Right lobe of liver (tissue), 6 donors: ENCODE measurements at regions not wholly inside any gene's neighbourhood (a gene's known extent, or its start where the extent isn't known, plus 50 kb on each side); places are given as distances from the start of the nearest gene placed in this dataset.

ENCODE experiments used
- ATAC-seq, 4 donors: fragments of 200-7000 bp; cut with Tn5 transposase; one replicate each; pipeline ENCODE4 v1.9.1; 2020; ENCODE audit warnings: mild to moderate bottlenecking in 4 of 4, moderate library complexity in 4 of 4
- DNase-seq, 3 donors: peaks; one replicate each; pipeline ENCODE4 v3.0.0-alpha.2; 2020
- H3K27ac ChIP-seq, 3 donors: fragments of 200-600 bp; one replicate each; pipeline ENCODE4 v1.8.0; 2022
- H3K27me3 ChIP-seq, 2 donors: fragments of 200-600 bp; one replicate each; pipeline ENCODE4 v1.8.0; 2022
- H3K36me3 ChIP-seq, 4 donors: fragments of 200-600 bp; sonication (generic) in 1 of 4; one replicate each; pipeline versions ENCODE4 v1.5.1 to v1.8.0; 2017 to 2022; ENCODE audit warnings: control low read depth in 1 of 4
- H3K4me1 ChIP-seq, 4 donors: fragments of 200-600 bp; sonication (generic) in 1 of 4; one replicate each; pipeline versions ENCODE4 v1.5.1 to v1.8.0; 2017 to 2022; ENCODE audit warnings: control low read depth in 1 of 4
- H3K4me3 ChIP-seq, 3 donors: fragments of 200-600 bp; one replicate each; pipeline ENCODE4 v1.8.0; 2022
- H3K9me3 ChIP-seq, 4 donors: fragments of 200-600 bp; sonication (generic) in 1 of 4; one replicate each; pipeline versions ENCODE4 v1.5.1 to v1.8.0; 2017 to 2022; ENCODE audit warnings: control low read depth in 1 of 4
- CTCF ChIP-seq, 4 donors: fragments of 200-600 bp in 3 of 4; fragments of 450-650 bp in 1 of 4; IDR thresholded peaks; one replicate each; pipeline versions ENCODE4 v1.5.1 to v1.8.0; 2016 to 2022; ENCODE audit warnings: antibody characterized with exemption in 4 of 4, mild to moderate bottlenecking in 2 of 4
- POLR2A ChIP-seq: fragments of 450-650 bp; IDR thresholded peaks from one replicate; pipeline ENCODE4 v1.6.1; 2017; ENCODE audit warnings: antibody characterized with exemption, mild to moderate bottlenecking
- WGBS: methylation state at CpG from one replicate; pipeline ENCODE4 v1.1.6; 2018; ENCODE audit warnings: low coverage, low lambda C conversion rate; ENCODE audit not compliant: insufficient coverage; ENCODE audit errors: missing lambda C conversion rate; 5-methylcytosine and 5-hydroxymethylcytosine counted together
- intact Hi-C, 2 donors: fragments of 100-400 bp; cut with DNase I; formaldehyde crosslinking; loops; one replicate each; pipeline versions ENCODE4 v1.11.2 to v1.14.1; 2022
- donor health status: DM: no; HTN: yes; CAD: no.
- donor health status: DM: no; HTN: no; CAD: no.
- donor health status: DM: no; HTN: no; CAD: no.
- donor health status: DM: no; HTN: yes; CAD: no.
- donor health status: DM: no; HTN: yes; CAD: no.

DNA sequence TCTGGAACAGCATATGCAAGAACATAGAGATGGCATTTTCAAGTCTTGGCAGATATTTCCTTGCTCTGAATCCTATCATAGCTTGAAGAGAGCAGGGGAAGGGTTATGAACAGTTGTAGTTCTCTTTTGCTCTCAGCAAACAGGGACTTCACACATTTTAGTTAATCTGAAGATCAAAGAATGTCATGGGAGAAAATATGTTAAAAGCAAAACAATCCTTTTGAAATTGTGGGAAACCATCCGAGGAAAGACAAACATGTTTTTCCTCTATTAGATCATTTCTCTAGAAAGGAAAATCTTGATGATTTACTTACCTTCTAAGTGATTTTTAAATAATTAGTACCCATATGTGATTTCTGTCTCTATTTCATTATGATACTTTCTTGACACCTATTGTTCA lies 77.8 kb upstream of the DCBLD2 start:
- intact Hi-C loops = no loop called here
- ATAC-seq = no peak
- 53% methylated on average over 1 of the region's 1 CpG for WGBS

DNA sequence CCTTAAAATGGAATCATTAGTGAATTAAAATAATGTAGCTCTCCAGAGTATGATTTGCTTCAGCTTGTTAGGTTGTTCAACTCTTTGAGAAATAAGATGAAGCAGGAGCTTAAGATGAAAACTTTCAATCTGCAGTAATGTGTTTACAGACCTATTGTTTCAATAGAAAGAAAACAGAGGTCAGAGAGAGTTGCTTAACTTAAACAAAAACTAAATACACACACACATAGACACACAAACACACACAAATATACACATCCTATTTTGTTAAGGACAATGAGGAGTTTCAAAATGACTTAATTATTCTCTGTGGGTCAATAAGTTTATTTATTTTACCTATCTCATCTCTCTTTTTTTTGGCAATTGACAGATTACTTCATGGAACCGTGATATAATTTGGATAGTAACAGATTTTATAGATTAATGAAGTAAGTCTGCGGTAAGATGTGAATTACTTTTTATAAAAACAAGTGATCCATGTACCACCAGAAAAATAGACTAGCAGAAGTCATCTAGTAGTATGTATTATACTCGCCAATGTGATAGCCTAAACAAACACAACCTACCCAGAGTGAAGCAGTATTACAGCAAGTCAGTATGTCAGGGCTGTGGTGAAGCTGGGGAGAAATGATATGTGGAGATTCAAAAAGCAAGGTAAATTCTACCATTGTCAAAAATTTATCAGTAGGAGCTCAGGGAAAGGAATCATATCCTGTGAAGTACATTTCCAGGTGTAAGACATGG lies 76.7 kb upstream of the DCBLD2 start:
- WGBS = 57% methylated on average over 3 of the region's 3 CpGs
- no peak for ATAC-seq
- H3K4me1 ChIP-seq = no peaks in the 10 kb centered on the region

More for the DNA sequence above, 77.8 kb upstream of the DCBLD2 start:
- Histone ChIP-seq H3K4me1 (no peaks in the 10 kb centered on the region), H3K9me3 (no peaks in the 10 kb centered on the region), H3K36me3 (no peaks in the 10 kb centered on the region), H3K27ac (no peak overlapping the region), H3K27me3 (no peaks in the 10 kb centered on the region), H3K4me3 (no peak overlapping the region)
- TF ChIP-seq POLR2A (no peak), CTCF (IDR thresholded peaks at IDR 0.05) (no peak)
- DNase-seq = no peak

DNA sequence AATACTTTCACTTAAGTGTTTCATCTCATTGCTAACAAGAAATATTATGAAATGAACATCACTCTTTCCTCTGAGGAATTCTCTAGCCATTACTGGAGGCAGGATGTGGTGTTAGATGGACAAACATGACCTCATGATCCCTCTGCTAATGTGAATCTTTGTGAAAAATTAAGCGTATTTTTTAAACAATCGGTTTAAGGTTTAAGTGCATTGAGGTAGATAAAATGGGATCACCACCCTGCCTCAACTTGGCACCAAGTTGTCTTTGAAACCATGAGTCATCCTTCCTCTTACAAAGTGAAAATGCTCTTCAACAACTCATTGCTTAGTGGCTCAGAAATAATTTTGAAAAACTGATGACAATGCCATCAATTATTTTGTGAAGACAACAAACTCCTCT lies 76.0 kb upstream of the DCBLD2 start:
- H3K27ac ChIP-seq = no peak overlapping the region
- intact Hi-C loops = no loop called here
- DNase-seq (no peak), ATAC-seq (no peak)
- no peaks in the 10 kb centered on the region for H3K9me3 ChIP-seq
- 19% methylated on average over 2 of the region's 2 CpGs for WGBS
- H3K27me3 ChIP-seq = no peaks in the 10 kb centered on the region
- no peaks in the 10 kb centered on the region for H3K4me1 ChIP-seq
- no peak overlapping the region for H3K4me3 ChIP-seq
- no peaks in the 10 kb centered on the region for H3K36me3 ChIP-seq
- no peak for TF ChIP-seq CTCF (IDR thresholded peaks at IDR 0.05)
- TF ChIP-seq POLR2A = no peak

More for the DNA sequence above, 76.7 kb upstream of the DCBLD2 start:
- intact Hi-C loops = no loop called here
- Histone ChIP-seq H3K4me3 (no peak overlapping the region), H3K9me3 (no peaks in the 10 kb centered on the region), H3K27ac (no peak overlapping the region), H3K36me3 (no peaks in the 10 kb centered on the region), H3K27me3 (no peaks in the 10 kb centered on the region)
- no peak for TF ChIP-seq CTCF (IDR thresholded peaks at IDR 0.05)
- TF ChIP-seq POLR2A = no peak
- DNase-seq = no peak

DNA sequence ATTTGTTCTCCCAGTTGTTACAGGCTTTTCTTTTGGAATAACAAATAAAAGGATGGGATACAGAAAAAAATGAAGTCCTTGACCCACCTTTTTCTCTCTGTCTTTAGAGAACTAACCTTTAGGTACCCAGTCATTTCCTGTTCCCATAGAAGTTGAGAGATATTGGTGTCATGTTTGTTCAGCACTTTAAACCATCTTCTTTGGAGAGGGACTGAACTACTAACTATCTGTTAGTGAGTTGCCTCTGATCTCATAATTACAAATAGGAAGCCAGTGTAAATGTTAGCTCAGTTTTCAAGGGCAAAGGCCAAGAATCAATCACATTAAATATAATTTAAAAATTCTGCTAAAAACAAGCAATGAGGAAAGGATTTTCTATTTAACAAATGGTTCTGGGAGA lies 72.9 kb upstream of the DCBLD2 start:
- ATAC-seq = no peak
- H3K9me3 ChIP-seq = no peaks in the 10 kb centered on the region
- no peak for DNase-seq

More for the DNA sequence above, 72.9 kb upstream of the DCBLD2 start:
- Histone ChIP-seq H3K4me1 (no peaks in the 10 kb centered on the region), H3K4me3 (no peak overlapping the region), H3K27ac (no peak overlapping the region), H3K27me3 (no peaks in the 10 kb centered on the region), H3K36me3 (no peaks in the 10 kb centered on the region)
- intact Hi-C loops = no loop called here
- TF ChIP-seq POLR2A (no peak), CTCF (IDR thresholded peaks at IDR 0.05) (no peak)
